Hippocampal formation (tissue), 2 donors: ENCODE measurements at regions not wholly inside any gene's neighbourhood (a gene's known extent, or its start where the extent isn't known, plus 50 kb on each side); places are given as distances from the start of the nearest gene placed in this dataset.

ENCODE experiments used
- DNase-seq, 2 donors: peaks; one replicate each; lab custom pipeline; 2025; lab: John Stamatoyannopoulos, UW

- DNase-seq: no peak
These were observed 475.9 kb downstream of the SQOR start for GRCh38 chr15:46110755-46111154.

GRCh38 chr15:46111730-46112129 is 476.9 kb downstream of the SQOR start:
- no peak for DNase-seq

- DNase-seq: no peak
These were observed 482.2 kb downstream of the SQOR start for GRCh38 chr15:46117071-46117470.

- DNase-seq: no peak
These were observed 485.9 kb downstream of the SQOR start for GRCh38 chr15:46120713-46121112.

- DNase-seq: no peak
These were observed 486.6 kb downstream of the SQOR start for GRCh38 chr15:46121441-46121840.

- DNase-seq: no peak
These were observed 491.8 kb downstream of the SQOR start for GRCh38 chr15:46126581-46126980.

GRCh38 chr15:46127361-46127874 is 492.6 kb downstream of the SQOR start:
- DNase-seq: no peak

GRCh38 chr15:46129145-46129544 is 494.3 kb downstream of the SQOR start:
- no peak for DNase-seq

GRCh38 chr15:46131876-46132275 is 497.0 kb downstream of the SQOR start:
- no peak for DNase-seq

- no peak for DNase-seq
These were observed 502.6 kb downstream of the SQOR start for GRCh38 chr15:46137443-46137842.

- DNase-seq: no peak
These were observed 511.2 kb downstream of the SQOR start for GRCh38 chr15:46146002-46146401.

GRCh38 chr15:46146915-46147314 is 512.1 kb downstream of the SQOR start:
- no peak for DNase-seq

- DNase-seq: no peak
These were observed 517.0 kb downstream of the SQOR start for GRCh38 chr15:46151786-46152185.

GRCh38 chr15:46166750-46167149 is 531.9 kb downstream of the SQOR start:
- no peak for DNase-seq

GRCh38 chr15:46170326-46170725 is 535.5 kb downstream of the SQOR start:
- DNase-seq: no peak

GRCh38 chr15:46174122-46174521 is 539.3 kb downstream of the SQOR start:
- no peak for DNase-seq

- no peak for DNase-seq
These were observed 542.4 kb downstream of the SQOR start for GRCh38 chr15:46177219-46177618.

- DNase-seq: no peak
These were observed 543.3 kb downstream of the SQOR start for GRCh38 chr15:46178138-46178537.

GRCh38 chr15:46207341-46207740 is 572.5 kb downstream of the SQOR start:
- no peak for DNase-seq

- DNase-seq: no peak
These were observed 578.7 kb downstream of the SQOR start for GRCh38 chr15:46213551-46213950.

- peak in 1 of 2 donors; percentile 7 for DNase-seq
These were observed 588.0 kb downstream of the SQOR start for GRCh38 chr15:46222826-46223225.

GRCh38 chr15:46229263-46229662 is 594.4 kb downstream of the SQOR start:
- no peak for DNase-seq

GRCh38 chr15:46231786-46232185 is 597.0 kb downstream of the SQOR start:
- no peak for DNase-seq

GRCh38 chr15:46232471-46232870 is 597.6 kb downstream of the SQOR start:
- DNase-seq: no peak

GRCh38 chr15:46242935-46243334 is 608.1 kb downstream of the SQOR start:
- no peak for DNase-seq
